D721Med (cell line): ENCODE measurements at regions not wholly inside any gene's neighbourhood (a gene's known extent, or its start where the extent isn't known, plus 50 kb on each side); places are given as distances from the start of the nearest gene placed in this dataset.

Experiments used
- DNase-seq: peaks from one replicate; pipeline ENCODE4 v3.0.0; 2011; ENCODE audit warnings: low spot score; ENCODE audit not compliant: insufficient read length
- FAIRE-seq: peaks from 2 replicates; lab custom pipeline; 2011; peaks lifted over from hg19 to GRCh38; lab: Jason Lieb, UNC
- TF ChIP-seq, protein P1 (sequence below): IDR thresholded peaks from 2 replicates; pipeline ENCODE4 v1.5.1; 2012; ENCODE audit warnings: mild to moderate bottlenecking, control low read depth; ENCODE audit not compliant: insufficient read depth; ENCODE audit errors: missing control alignments

DNA sequence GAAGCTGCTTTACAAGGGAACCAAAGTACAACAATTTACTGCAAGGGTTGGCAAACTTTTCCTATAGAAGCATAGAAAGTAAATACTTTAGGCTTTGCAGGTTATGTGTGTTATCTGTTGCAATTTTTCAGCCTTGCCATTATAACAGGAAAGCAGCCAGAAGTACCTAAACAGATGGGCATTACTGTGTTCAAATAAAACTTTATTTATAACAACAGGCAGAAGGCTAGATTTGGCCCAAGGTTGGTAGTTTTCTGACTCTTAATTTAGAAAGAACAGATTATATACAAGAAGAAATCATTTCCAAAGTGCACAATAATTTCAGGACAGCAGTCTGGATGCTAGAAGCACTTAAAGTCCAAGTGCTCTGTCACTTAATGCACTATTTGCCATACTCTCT lies 307.1 kb downstream of the ANKRD7 start:
- DNase-seq (no peak), FAIRE-seq (no peak)
- TF ChIP-seq, protein P1, sequence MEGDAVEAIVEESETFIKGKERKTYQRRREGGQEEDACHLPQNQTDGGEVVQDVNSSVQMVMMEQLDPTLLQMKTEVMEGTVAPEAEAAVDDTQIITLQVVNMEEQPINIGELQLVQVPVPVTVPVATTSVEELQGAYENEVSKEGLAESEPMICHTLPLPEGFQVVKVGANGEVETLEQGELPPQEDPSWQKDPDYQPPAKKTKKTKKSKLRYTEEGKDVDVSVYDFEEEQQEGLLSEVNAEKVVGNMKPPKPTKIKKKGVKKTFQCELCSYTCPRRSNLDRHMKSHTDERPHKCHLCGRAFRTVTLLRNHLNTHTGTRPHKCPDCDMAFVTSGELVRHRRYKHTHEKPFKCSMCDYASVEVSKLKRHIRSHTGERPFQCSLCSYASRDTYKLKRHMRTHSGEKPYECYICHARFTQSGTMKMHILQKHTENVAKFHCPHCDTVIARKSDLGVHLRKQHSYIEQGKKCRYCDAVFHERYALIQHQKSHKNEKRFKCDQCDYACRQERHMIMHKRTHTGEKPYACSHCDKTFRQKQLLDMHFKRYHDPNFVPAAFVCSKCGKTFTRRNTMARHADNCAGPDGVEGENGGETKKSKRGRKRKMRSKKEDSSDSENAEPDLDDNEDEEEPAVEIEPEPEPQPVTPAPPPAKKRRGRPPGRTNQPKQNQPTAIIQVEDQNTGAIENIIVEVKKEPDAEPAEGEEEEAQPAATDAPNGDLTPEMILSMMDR = no peak

DNA sequence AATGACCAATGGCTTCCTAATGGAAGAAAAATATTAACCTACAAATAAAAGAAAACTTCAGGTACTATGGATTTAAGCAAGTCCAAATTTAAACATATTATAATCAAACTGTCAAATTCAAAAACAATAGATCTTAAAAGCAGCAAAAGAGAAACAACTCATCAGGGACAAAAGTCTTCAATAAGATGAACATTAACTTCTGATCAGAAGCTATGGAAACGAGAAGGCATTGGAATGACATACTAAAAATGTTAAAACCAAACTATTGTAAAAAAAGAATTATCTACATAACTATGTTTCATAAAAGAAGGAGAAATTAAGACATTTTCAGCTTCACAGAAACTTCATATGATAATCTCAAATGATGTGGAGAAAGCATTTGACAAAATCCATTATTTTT lies 334.7 kb downstream of the ANKRD7 start:
- FAIRE-seq (no peak), DNase-seq (no peak)
- TF ChIP-seq, protein P1 = no peak

DNA sequence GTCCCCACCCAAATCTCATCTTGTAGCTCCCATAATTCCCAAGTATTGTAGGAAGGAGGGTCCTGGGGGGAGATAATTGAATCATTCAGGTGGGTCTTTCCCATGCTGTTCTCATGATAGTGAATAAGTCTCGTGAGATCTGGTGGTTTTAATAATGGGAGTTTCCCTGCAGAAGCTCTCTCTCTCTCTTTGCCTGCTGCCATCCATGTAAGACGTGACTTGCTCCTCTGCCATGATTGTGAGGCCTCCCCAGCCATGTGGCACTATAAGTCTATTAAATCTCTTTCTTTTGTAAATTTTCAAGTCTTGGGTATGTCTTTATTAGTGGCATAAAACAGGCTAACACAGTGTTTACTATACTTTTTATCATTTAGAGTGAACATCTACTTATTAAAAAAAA lies 338.8 kb downstream of the ANKRD7 start:
- TF ChIP-seq, protein P1 = no peak
- no peak for FAIRE-seq

DNA sequence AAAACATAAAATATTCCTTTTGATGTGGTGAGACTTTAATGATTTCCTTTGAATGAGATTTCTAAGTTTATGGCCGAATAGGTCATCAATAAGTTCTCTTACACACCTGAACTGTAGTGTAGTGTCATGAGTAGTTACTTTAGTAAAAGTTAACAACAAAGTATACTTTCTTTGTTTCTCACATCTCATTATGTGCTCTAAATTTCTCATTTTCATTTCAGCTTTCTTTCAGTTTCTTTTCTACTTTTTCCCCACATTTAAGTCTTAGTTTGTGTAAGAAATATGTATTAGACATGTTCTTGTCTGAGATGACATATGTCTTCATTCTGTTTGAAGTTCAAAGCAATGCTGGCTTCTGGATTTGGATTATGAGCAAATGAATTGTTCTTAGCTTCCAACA lies 348.1 kb downstream of the ANKRD7 start:
- no peak for FAIRE-seq
- DNase-seq = no peak

More for the DNA sequence above, 338.8 kb downstream of the ANKRD7 start:
- no peak for DNase-seq

DNA sequence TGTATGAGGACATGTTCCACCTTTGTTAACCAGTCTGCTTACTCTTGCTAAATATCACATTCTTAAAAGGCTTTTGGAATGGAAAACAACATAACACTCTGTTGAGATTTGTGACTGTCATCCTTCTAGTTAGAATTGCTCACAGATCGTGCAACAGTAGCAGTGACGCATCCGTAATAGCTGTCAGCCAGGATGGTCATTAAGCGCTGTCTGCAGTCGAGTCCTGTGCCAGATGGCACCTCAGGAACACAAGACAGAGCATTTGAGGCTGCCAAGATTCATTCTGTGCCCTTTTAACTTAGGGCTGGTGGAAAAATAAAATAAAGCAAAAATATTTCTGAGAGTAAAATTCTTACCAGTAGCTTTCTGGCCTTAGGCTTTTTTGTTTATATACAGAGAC lies 348.6 kb downstream of the ANKRD7 start:
- DNase-seq = no peak
- TF ChIP-seq, protein P1 = no peak
- FAIRE-seq = peak; percentile 38

More for the DNA sequence above, 348.1 kb downstream of the ANKRD7 start:
- TF ChIP-seq, protein P1 = no peak

DNA sequence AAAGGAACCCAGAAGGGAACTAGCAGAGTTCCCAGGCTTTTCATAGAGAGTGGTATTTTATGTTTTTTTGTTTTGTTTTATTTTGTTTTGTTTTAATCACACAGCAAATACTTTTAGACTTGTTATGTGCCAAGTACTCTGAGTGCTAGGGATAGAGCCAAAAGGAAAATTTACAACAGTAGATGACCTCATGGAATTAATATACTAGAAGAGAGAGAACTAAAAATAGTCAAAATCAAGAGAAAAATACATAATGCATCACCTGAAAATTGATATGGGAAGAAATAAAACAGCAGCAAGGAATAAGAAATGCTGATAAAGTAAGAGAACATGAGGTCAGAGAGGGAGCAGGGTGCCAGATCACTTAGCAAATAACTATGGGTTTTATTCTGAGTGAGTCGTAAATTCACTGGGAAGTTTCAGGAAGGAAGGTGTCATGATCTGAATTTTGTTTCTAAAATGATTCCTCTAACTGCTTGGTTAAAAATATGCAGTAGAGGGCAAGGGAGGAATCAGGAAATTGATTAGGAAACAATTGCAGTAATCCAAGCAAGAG lies 351.0 kb downstream of the ANKRD7 start:
- TF ChIP-seq, protein P1 = no peak
- no peak for FAIRE-seq
- no peak for DNase-seq

DNA sequence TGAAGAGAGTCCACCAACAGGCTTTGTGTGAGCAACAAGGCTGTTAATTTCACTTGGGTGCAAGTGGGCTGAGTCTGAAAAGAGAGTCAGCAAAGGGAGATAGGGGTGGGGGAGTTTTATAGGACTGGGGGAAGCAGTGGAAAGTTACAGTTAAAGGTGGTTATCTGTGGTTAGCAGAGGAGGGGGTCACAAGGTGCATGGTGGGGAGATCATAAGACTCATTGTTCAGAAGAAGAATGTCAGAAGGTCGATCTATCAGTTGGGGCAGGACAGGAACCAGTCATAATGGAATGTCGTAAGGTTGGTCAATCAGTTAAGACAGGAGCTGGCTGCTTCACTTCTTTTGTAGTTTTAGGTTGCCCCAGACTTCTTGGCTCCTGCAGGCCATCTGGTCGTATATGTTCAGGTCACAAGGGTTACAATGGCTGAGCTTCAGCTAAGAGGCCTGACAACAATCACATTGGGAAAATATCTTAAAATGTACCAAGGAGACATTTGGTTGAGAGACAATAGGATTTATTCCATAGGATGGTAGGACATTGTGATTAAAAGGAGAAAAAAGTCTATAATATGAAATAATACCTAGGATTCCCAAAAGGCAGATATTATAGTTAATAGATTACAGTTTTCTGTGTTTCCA lies 356.4 kb downstream of the ANKRD7 start:
- DNase-seq = no peak
- TF ChIP-seq, protein P1 = no peak
- FAIRE-seq = no peak
